Daoy (cell line): ENCODE measurements at regions not wholly inside any gene's neighbourhood (a gene's known extent, or its start where the extent isn't known, plus 50 kb on each side); places are given as distances from the start of the nearest gene placed in this dataset.

Source experiments
- DNase-seq: peaks from one replicate; pipeline ENCODE4 v3.0.0-alpha.2; 2015; ENCODE audit warnings: low read depth

DNA sequence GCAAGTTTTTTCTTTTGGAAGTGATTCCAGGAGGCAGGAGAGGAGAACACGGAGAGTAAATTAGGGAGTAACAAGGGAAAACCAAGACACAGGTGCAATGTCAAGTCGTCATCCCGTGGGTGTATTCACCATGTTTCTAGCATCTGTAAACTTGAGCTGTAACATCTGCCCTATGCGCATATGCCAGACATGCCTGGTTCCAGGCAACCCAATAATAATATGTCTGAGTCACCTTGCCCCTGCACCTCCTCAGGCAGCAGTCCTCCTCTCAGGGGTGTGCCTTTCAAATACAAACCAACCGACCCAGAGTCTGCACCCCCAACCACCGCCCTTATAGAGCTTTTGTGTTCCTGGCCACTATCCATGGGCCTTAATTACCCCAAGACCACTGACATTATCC lies 107.0 kb upstream of the PDE1C start:
- no peak for DNase-seq

DNA sequence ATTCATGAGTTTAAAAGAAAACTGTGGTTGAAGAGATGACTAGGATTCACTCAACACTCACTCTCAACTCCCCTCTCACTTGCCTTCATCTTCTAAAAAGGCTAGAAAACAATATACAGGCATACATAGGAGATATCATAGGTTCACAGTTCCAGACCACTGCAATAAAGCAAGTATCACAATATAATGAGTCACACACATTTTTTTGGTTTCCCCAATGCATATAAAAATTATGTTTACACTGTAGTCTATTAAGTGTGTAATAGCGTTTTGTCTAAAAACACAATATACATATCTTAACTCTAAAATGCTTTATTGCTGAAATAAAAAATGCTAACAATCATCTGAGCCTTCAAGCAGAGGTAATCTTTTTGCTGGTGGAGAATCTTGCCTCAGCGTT lies 104.9 kb upstream of the PDE1C start:
- no peak for DNase-seq

DNA sequence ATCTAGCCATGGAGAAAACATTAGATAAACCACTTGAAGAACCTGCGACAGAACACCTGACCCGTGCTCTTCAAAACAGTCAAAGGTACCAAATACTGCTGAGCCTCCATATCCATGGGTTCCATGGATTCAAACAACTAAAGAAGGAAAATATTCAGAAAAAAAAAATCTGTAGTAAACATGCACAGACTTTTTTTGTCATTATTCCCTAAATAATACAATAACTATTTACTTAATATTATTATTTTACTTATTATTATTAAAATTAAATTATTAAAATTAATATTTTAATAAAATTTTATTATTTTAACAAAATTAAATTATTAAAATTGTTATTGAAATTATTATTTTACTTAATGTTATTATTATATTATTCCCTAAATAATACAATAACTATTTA lies 101.0 kb upstream of the PDE1C start:
- DNase-seq = no peak

DNA sequence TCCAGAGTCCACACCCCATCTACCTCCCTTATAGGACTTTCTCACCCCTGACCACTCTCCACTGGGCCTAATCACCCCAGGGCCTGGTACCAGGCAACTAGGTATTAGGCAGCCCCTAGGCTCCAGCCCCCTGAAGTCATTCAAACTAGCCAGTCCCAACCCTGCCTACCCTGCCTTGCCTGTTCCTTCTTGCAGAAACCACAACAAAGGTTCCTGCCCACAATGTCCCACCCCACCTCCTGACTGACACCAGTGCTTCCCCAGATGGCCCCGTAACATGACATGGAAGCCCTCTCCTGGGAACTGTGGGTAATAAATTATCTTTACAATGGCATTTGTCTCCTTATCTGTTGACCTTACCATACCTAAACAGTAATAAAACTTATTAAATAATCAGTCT lies 100.6 kb upstream of the PDE1C start:
- no peak for DNase-seq

DNA sequence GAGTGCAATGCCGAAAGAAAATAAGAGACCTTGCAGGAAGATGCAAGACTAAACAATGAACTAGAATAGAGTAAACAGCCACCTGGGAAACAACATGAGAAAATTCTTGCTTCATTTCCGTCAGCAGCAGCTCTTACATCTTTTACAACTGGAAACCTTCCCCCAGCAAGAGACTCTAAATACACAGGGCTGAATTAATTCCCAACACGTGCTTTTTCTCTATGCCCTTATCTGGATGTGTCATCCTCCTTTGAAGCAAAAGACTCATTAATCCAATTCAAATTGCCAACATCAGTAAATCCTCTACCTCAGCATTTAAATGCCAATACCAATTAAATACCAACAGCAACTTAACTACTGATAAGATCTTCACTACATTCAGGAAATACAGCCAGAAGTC lies 99.0 kb upstream of the PDE1C start:
- no peak for DNase-seq

DNA sequence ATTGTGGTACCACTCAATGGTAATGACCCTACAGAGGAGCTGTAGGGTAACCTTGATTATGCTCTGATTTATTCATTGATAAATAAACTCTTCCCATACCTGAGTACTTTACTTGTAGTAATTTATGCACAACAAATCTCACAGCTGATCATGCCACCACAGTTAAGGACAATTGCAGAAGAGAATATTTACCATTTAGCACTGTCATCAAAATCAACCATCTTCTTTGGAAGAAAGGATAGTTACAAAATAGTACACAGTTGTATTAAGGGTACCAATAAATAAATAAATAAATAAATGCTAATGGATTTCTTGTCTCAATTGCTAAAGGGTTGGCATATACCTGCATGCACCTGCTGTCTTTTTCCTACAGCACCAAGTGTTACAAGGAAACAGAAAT lies 97.6 kb upstream of the PDE1C start:
- no peak for DNase-seq

DNA sequence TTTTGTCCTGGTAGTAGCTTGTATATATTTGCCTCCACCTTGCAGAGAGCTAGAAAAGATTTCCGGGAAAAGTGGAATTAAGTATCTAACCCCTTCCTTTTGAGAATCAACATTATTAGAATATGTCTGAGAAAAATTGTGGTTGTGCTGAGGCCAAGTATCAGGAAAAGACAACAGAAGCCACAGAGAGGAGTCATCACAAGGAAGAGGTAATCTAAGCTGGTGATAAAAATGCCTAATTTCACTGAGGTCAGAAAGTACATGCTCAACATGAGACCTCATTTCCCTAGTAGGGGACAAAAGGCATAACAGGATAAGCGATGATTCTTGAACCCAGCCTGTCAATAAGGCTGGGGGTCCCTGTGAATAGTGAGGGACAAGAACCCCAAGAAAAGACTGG lies 97.0 kb upstream of the PDE1C start:
- no peak for DNase-seq

DNA sequence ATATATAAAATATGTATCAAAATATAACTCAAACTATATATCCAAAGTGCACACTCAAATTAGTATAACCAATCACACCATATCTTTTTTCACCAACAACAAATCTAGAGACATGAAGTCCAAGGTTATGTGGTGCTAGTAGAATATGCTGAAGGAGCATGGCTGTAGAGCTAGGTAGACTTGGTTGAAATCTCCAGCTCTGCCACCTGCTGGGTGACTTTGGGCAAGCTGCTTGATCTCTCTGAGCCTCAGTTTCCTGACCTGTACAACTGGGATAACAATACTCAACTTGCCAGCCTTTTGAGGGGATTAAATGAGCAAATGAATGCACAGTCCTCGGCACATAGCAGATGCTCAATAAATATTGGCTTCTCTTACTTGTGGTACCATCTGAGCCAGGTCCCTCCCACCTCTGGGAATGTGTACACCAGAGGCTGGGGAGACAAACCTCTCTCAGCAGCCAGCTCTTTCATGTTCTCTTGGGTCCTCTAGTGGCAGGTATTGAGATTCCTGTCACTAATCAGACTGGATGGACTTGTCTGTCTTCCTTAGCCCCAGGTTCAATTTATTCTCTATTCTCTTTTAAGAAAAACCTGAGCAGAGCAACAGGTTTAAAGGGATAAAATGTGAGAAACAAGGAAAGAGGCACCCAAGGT lies 94.3 kb upstream of the PDE1C start:
- peak; percentile 86 for DNase-seq

DNA sequence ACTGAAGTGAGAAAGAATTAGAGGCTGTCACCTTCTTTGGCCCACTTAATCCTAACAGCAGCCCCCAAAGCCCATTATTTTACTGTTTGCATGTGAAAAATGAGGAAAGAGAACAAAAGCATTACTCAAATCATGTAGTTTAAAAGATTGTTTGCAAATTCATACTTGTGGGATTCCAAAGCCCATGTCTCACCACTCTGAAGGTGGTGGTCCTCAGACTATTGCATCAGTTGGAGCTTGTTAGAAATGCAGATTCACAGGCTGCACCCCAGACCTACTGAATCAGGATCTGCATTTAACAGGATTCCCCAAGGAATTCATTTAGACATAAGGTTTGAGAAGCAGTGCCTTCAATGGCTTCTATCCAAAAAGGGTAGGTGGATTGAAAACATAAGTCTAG lies 93.7 kb upstream of the PDE1C start:
- DNase-seq = no peak

DNA sequence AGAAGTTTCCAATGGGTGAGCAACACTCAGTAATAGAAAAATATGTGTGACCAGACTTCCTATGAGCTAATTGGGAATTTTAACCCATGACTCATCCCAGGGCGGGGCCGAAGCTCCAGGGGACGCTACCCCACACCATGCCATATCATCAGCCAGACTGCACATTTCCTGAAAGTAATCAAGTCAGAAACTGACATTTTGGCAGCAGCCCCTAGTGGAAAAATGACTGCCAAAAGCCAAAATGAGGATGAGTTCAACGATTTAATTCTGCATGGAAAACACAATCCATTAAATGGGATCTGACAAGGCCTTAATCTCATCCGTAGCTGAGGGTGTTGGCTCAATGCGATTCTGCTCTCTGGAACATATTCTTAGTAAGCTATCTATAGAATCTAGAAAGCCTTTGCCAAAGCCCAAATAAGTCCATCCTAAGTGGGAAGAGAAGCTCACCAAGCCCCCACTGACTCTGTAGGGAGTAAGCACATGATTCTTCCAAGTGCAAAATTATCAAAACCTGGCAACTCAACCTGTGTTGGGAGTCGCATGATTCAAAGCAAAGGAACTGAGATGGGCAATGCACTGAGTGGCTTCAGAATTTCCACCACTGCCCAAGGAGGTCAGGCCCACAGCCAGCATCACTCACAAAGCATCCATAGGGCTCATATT lies 93.1 kb upstream of the PDE1C start:
- DNase-seq = peak; percentile 99

DNA sequence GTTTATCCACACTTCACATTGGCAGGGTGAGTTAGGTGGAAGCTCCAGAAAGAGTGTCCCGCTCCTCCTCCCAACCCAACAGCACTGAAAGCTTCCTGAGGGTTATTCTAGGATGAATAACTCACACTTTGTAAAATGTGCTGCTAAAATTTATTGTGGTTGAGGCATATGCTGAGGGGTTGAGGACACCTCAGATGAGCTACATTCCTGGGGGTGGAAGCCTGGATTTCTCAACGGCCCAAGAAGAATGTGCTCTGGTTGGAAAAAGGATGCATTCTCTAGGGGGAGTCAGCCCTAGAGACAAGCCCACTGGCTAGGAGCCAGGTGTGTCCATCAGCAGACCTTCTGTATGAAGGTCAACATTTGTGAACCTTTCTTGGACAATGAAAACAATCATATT lies 91.5 kb upstream of the PDE1C start:
- peak; percentile 67 for DNase-seq

DNA sequence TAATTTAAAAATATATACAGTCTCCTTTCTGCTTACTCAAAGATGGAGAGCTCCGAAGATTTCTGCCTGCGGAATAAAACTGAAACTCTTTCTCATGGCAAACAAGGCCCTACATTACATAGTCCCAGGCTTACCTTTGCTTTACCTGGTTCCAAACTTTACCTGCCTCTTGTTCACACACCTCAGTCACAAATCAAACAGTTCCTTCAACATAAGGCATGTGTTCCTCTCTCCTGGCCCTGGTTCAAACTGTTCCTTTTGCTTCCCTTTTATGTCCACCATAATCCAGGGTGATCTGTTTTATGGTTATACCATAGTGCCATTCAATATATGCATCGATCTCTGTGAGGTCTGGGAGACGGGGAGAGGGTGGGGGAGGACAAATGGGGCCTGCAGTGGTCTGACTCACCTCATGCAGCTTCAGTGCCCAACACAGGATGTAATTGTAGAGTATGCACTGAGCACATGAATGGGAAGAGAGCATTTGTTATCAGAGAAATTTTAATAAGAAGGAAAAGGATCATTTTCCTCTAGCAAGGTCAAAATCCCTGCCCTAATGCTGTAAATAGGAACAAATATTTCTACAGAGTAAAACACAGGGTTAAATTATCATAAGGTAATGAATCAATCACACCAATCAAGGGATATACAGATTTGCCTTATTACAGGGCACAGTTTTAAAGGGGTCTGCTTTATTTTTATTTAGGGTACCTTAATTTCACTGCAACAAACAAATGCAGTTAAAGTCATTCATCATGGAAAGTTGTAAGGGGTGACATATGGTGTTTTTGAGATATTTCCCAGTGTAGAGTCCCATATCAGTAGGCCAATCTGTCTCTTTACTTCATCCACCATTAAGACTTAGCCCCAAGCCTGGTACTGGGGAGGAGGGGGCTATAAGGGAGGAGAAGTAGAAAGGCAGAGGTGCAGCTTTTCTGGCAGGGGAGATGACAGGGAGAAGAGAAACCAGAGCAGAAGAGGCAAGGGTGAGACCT lies 88.8 kb upstream of the PDE1C start:
- DNase-seq = peak; percentile 80

DNA sequence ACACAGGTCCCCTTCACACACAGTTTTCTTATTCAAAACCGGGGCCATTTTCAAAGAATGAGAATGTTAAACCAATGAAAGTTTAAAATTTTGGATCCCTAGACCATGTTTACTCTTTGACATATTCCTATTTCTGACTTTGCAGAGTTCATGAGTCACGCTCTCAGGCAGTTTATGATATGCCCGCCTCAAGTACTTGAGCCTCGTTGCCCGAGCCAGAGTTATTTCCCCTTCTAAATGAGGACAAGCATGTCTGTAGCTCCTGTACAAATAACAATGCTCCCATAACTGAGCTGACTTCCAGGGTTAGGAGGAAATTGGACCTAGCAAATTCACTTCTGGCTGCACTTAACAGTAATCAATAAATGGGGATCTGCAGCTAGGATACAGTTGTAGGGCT lies 87.9 kb upstream of the PDE1C start:
- peak; percentile 90 for DNase-seq

DNA sequence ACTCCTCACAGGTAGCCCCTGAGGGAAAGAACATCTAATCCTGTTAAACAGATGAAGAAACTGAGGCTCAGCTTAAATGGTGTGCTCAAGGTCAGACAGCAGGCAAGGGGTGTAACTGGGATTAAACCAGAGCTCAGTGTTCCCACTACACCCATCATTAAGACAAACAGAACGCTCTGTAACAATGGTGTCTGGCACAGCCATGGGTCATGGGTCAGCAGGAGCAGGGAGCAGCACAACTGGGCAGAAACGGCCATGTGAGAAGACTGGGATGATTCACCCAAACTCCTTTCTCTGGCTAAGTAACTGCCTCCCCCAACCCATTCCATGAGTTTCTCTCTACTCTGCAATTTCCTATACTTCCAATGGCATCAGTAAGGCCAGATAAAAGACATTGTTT lies 85.5 kb upstream of the PDE1C start:
- DNase-seq = no peak

DNA sequence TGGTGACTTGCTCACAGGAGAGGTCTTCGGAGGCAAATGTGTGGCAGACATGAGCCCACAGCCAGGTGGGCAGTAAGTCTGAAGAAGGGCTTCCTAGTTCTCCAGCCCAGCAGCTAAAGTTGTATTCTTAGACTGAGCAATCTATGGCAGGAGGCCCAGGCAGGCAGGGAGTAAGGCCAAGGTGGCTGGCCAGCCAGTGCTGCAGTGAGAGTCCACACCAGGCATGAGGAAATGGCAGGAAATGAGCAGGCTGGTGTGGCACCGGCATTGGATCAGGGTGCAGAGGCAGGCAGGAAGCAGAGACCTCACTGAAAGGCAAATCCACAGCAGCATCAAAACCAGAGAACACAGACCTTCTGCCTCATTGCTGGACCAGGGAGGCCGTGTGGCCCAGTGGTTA lies 84.6 kb upstream of the PDE1C start:
- peak; percentile 78 for DNase-seq

DNA sequence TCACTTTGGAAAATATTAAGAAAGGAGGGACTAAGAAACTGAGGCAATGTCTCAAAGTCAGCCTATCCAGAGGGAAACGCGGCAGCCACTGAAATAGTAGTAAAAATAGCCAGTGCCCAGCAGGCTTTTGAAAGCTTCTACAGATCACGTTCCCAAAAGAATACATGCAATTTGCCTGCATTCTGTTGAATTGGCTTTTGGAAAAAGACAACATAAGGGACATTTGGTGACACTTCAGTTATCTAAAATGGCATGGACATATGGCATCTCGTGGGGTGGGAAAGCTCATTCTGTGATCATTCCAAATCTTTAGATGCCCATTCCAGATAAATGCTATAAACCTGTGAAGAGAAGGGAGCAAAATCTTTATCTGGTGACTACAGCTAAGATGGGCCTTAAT lies 82.8 kb upstream of the PDE1C start:
- DNase-seq = no peak

DNA sequence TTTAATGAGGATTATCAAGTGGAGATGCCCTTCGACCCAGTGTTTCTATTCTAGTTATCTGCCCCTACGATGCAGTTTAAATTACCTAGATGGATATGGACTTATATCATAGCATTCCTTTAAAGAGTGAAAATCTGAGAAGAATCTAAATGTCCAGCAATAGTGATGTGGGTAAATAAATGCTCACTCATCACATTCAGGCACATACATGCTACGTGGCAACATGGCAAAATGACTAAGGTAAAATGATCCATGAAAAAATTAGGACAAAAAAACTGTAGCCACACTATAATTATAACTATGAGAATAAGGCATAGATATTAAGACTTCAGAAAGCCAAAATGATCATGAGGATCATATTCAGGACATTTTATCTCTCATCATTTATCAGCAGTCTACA lies 82.4 kb upstream of the PDE1C start:
- no peak for DNase-seq

DNA sequence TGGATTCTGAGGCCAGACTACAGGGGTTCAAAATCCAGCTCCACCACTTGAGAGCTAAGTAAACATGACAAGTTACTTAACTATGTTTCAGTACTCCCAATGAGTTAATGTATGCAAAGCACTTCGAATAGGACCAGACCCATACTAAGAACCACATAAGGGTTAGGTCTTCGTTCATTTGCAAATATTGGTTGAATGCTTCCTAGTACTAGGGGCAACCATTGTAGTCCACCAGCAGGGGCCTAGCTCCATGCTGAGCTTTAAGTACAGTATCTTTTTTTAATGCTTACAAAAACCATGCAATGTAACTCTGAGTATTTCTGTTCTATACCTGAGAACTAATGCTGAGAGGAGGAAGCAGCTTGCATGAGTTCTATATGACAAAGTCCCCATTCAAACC lies 80.4 kb upstream of the PDE1C start:
- DNase-seq = no peak

DNA sequence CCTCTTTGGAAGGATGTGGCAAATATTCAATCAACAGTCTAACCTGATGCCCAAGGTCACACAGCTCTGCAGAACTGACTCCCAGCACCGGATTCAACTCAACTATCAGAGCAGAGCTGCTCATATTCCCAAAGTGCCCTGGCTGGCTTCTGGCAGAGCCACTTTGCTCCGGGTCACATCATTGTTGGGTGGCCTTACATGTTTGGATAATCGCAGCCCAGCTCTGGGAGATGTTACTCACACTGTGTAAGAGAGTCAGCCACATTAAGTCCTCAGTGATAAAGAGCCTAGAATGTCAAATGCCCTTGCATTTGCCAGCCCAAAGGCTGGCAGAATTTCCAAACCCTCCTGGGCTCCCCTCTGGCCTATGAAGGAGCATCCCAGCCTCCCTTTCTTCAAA lies 79.8 kb upstream of the PDE1C start:
- no peak for DNase-seq

DNA sequence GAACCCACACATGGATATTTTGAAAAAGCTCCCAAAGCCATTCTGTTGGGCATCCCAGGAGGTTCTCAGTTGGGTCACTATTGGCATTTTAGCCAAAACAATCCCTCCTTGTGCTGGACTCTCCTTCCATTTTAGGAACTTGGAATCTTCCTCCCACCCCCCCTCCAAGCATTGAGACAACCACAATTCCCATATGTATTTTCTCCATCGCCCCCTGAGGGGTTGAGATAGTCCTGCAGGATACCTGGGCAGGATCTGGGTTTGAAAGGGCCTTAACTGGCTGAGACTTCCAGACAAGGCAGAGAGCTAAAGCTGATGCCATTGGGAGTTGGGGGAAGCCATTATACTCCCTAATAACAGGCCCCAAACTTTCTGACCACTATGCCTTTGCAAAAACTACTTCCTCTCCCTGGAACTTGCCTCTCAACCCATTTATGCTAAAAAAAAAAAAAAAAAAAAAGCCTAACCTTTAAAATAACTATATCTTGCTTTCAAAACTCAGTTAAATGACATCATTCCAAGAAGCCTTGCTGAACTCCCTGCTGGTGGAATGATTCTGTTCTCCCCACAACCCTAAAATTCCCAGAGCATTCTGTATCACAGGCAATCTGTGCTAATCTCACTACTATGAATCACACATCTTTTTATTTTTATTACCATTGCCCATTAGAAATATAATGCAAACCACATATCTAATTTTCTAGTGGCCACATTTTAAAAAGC lies 77.5 kb upstream of the PDE1C start:
- DNase-seq = no peak

DNA sequence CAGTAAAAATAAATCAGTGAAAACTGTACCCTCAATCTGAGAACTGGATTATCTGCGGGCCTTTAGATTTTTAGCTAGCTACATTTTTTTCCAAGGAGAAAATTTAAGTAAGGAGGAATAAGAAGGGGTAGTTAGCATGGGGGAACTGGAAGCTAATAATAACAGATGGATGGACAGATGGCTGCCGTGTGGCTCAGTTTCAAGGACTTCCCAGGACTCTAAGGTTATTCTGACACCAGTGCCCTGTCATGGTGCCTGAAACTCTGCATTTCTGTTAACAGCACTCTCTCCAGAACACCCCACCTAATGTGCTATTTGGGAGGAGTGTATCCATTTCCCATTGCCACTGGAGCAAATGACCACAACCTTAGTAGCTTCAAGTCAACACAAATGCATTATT lies 75.7 kb upstream of the PDE1C start:
- no peak for DNase-seq

DNA sequence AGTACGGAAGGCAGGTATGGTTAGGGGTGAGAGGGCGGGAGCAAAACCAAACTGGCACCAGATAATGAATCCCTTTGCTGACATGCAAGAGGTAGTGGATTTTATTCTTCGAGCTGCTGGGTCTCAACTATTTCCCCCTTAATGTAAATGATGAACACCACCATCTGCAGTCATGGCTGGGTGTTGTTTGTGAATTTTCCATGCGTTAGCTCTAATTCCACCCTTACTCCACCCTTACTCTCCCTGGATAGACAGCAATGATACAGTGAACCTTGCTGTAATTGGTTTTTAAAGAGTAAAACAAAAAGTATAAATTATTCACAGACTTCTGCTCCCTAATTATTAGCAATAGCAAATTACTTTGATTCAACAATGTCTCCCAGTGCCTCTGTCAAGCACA lies 74.5 kb upstream of the PDE1C start:
- DNase-seq = no peak
